Sigmoid colon (tissue), 6 donors: ENCODE measurements at regions not wholly inside any gene's neighbourhood (a gene's known extent, or its start where the extent isn't known, plus 50 kb on each side); places are given as distances from the start of the nearest gene placed in this dataset.

ENCODE experiments used
- DNase-seq: peaks from one replicate; pipeline ENCODE4 v3.0.0-alpha.2; 2019
- H3K27ac ChIP-seq, 4 donors: fragments of 200-600 bp; sonication (generic); one replicate each; pipeline ENCODE4 v1.5.1; 2016 to 2019; ENCODE audit warnings: mild to moderate bottlenecking in 1 of 4
- H3K27me3 ChIP-seq, 3 donors: fragments of 200-600 bp; sonication (generic); one replicate each; pipeline ENCODE4 v1.5.1; 2019; ENCODE audit warnings: mild to moderate bottlenecking in 1 of 3
- H3K36me3 ChIP-seq, 4 donors: fragments of 200-600 bp; sonication (generic); one replicate each; pipeline ENCODE4 v1.5.1; 2016 to 2019
- H3K4me1 ChIP-seq, 4 donors: fragments of 200-600 bp; sonication (generic); one replicate each; pipeline ENCODE4 v1.5.1; 2017 to 2019
- H3K4me3 ChIP-seq, 4 donors: fragments of 200-600 bp; sonication (generic); one replicate each; pipeline ENCODE4 v1.5.1; 2017 to 2019; ENCODE audit warnings: mild to moderate bottlenecking in 2 of 4, moderate library complexity in 1 of 4
- H3K9me3 ChIP-seq, 4 donors: fragments of 200-600 bp in 3 of 4; sonication (generic) in 3 of 4; one replicate each; pipeline versions ENCODE4 v1.5.1 to v1.6.1; 2013 to 2019
- EP300 ChIP-seq, 4 donors: sonication (generic); formaldehyde crosslinking; IDR thresholded peaks; one replicate each; pipeline ENCODE4 v1.6.1; 2017; ENCODE audit warnings: antibody characterized with exemption in 4 of 4
- POLR2A ChIP-seq, 2 donors: fragments of 450-650 bp; IDR thresholded peaks; one replicate each; pipeline ENCODE4 v1.6.1; 2016; ENCODE audit warnings: antibody characterized with exemption in 2 of 2, mild to moderate bottlenecking in 2 of 2, moderate library complexity in 2 of 2
- POLR2AphosphoS5 ChIP-seq, 4 donors: sonication (generic); formaldehyde crosslinking; IDR thresholded peaks; one replicate each; pipeline ENCODE4 v1.6.1; 2017; ENCODE audit warnings: antibody characterized with exemption in 4 of 4
- WGBS, 2 donors: extraction: QIAGEN DNeasy Blood & Tissue Kit; methylation state at CpG; one replicate each; pipeline ENCODE4 v1.1.7; 2013; 5-methylcytosine and 5-hydroxymethylcytosine counted together
- intact Hi-C: fragments of 100-400 bp; cut with DNase I; formaldehyde crosslinking; loops from one replicate; pipeline ENCODE4 v1.15.1; 2023
- TF ChIP-seq, protein P1 (sequence below), 4 experiments: fragments of 450-650 bp in 3 of 4; fragments of 200-600 bp in 1 of 4; IDR thresholded peaks; one replicate each; pipeline ENCODE4 v1.5.1; 2016 to 2019; ENCODE audit warnings: antibody characterized with exemption in 4 of 4, mild to moderate bottlenecking in 3 of 4, moderate library complexity in 2 of 4
- donor health status: healthy with polysubstance abuse.
- donor health status: healthy.

DNA sequence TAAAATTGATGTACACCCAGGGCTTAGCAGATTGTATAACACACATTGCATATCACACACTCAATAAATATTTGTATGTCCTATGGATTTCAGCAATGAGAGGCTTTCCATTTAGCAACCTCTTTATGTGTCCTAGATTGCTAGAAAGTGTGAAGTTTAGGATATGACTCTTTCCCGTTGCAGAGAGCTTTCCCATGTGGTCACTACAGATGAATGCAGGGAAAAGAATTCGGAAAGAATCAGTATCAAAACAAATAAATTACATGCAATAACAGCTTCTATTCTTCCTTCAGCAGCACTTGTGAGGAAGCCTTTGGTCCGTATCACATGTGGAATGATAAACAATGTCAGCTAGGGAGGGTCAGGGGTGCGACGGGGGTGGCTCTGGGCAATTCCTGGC, 870.1 kb downstream of the C6orf118 start:
- intact Hi-C loops = no loop called here
- no peak overlapping the region for H3K4me3 ChIP-seq
- DNase-seq = no peak
- WGBS, 2 donors = 50 to 53% methylated on average over 5 of the region's 5 CpGs
- no peaks in the 10 kb centered on the region for H3K27me3 ChIP-seq
- H3K9me3 ChIP-seq = peaks cover 0 to 5% (median 0%) of the 10 kb centered on the region in 4 donors
- no peaks in the 10 kb centered on the region for H3K36me3 ChIP-seq
- TF ChIP-seq EP300 (IDR thresholded peaks at IDR 0.05) (no peak), POLR2A (IDR thresholded peaks at IDR 0.05) (no peak), POLR2AphosphoS5 (IDR thresholded peaks at IDR 0.05) (no peak)
- TF ChIP-seq, protein P1, sequence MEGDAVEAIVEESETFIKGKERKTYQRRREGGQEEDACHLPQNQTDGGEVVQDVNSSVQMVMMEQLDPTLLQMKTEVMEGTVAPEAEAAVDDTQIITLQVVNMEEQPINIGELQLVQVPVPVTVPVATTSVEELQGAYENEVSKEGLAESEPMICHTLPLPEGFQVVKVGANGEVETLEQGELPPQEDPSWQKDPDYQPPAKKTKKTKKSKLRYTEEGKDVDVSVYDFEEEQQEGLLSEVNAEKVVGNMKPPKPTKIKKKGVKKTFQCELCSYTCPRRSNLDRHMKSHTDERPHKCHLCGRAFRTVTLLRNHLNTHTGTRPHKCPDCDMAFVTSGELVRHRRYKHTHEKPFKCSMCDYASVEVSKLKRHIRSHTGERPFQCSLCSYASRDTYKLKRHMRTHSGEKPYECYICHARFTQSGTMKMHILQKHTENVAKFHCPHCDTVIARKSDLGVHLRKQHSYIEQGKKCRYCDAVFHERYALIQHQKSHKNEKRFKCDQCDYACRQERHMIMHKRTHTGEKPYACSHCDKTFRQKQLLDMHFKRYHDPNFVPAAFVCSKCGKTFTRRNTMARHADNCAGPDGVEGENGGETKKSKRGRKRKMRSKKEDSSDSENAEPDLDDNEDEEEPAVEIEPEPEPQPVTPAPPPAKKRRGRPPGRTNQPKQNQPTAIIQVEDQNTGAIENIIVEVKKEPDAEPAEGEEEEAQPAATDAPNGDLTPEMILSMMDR (IDR thresholded peaks at IDR 0.05) = no peak
- H3K27ac ChIP-seq = no peak overlapping the region
- H3K4me1 ChIP-seq = no peaks in the 10 kb centered on the region

DNA sequence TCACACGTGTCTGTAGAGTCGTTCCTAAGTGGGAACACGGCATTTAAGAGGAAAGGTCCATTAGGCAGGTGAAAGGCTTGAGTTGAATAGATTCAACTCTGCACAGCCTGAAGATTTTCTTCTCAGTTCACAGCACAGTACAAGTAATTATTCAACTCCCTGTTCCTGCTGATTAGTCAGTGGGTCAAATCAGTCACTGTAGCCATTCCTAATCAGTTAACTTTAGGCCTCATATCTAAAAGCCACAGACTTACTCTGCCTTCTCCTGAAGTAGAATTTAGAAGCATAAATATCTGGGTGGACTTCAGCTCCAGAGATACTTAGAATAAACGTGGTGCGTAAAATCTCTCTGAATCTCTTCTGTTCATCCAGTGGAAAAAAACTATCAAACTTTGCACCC, 872.4 kb downstream of the C6orf118 start:
- H3K4me3 ChIP-seq = no peak overlapping the region
- no peaks in the 10 kb centered on the region for H3K4me1 ChIP-seq
- H3K9me3 ChIP-seq = peaks cover 0 to 5% (median 0%) of the 10 kb centered on the region in 4 donors
- H3K27me3 ChIP-seq = no peaks in the 10 kb centered on the region
- WGBS, 2 donors = 86 to 88% methylated on average over 5 of the region's 5 CpGs
- TF ChIP-seq EP300 (IDR thresholded peaks at IDR 0.05) (no peak), POLR2AphosphoS5 (IDR thresholded peaks at IDR 0.05) (no peak), POLR2A (IDR thresholded peaks at IDR 0.05) (no peak)
- TF ChIP-seq, protein P1 (IDR thresholded peaks at IDR 0.05) = no peak
- intact Hi-C loops = no loop called here
- no peaks in the 10 kb centered on the region for H3K36me3 ChIP-seq
- no peak for DNase-seq
- no peak overlapping the region for H3K27ac ChIP-seq

DNA sequence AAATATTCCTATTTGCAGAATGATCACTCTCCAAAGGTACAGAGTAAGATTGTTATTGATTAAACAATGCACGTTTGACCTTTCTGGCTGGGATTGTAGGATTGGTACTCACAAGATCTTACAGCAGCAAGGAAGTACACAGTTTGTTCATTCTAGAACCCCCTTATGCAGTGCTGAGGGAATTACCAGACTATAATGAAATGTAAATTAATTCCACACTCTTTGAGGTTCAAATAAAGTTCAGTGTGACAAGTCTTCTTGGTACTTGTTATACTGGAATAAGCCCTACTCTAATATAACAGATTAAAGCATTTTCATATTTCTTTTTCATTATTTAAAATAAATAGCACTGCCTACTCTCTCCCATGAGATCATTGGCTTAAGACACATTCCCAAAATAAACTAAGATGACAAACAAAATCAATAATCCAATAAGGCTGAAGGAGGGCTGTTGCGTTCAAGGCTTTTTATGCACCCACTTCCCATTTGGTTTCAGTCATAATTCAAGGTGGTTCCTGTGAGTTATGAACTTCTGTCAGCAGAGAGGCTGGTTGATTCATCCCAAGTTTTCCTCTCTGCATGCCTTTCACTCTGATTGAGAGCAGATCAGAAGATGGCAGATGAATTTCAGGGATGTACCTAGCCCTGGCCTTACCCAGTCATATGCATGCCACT, 881.5 kb downstream of the C6orf118 start:
- no peak for DNase-seq
- no peak overlapping the region for H3K27ac ChIP-seq
- peaks cover 0 to 2% (median 0%) of the 10 kb centered on the region in 4 donors for H3K9me3 ChIP-seq
- H3K36me3 ChIP-seq = no peaks in the 10 kb centered on the region
- no peak overlapping the region for H3K4me3 ChIP-seq
- TF ChIP-seq EP300 (IDR thresholded peaks at IDR 0.05) (no peak), POLR2A (IDR thresholded peaks at IDR 0.05) (no peak), POLR2AphosphoS5 (IDR thresholded peaks at IDR 0.05) (no peak)
- TF ChIP-seq, protein P1 (IDR thresholded peaks at IDR 0.05) = no peak
- H3K27me3 ChIP-seq = no peaks in the 10 kb centered on the region
- no peaks in the 10 kb centered on the region for H3K4me1 ChIP-seq
- intact Hi-C loops = no loop called here
- 72 to 76% methylated on average over 2 of the region's 2 CpGs for WGBS, 2 donors

DNA sequence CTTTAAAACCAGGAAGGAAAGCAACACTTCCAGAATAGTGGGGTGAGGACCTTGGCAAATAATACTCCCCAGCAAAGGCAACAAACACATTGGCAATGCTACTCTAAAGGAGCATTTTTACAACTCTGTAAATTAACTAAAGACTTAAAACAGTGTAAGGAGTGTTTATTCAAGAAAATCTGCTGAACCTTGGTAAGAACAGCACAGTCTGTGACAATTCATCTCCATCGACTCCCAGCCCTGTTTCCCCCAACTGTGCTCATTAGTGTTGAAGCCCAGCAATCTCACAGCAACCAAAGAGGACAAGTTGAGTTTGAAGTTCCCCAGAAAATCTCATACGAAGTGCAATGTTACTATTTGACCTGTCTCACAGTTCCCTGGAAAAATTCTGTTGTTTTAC, 884.9 kb downstream of the C6orf118 start:
- no peak overlapping the region for H3K27ac ChIP-seq
- intact Hi-C loops = no loop called here
- no peak overlapping the region for H3K4me3 ChIP-seq
- TF ChIP-seq POLR2AphosphoS5 (IDR thresholded peaks at IDR 0.05) = no peak
- TF ChIP-seq POLR2A (IDR thresholded peaks at IDR 0.05) = no peak
- no peaks in the 10 kb centered on the region for H3K27me3 ChIP-seq
- no peak for DNase-seq
- no peaks in the 10 kb centered on the region for H3K36me3 ChIP-seq
- H3K9me3 ChIP-seq = peaks cover 0 to 5% (median 2%) of the 10 kb centered on the region in 4 donors
- no peaks in the 10 kb centered on the region for H3K4me1 ChIP-seq
- 55 to 69% methylated on average over 2 of the region's 2 CpGs for WGBS, 2 donors

DNA sequence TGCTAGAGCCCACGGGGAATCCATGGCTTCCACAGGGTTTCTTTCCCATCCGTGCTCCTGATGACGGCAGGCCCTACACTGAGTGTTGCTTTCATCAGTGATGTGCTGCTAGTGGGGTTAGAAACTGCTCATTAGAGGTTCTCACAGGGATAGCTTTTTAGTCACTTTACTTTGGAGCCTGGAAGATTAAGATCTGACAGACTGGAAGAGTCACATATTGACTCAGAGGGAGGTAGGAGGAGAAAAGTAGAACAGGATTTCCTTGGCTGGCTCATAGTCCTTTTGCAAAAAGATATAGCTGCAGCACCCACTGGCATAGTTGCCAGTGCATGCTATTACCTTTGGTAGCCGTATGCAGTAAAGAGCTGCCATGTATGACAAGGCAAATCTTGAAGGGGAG, 890.3 kb downstream of the C6orf118 start:
- Histone ChIP-seq H3K4me1 (no peaks in the 10 kb centered on the region), H3K4me3 (no peak overlapping the region), H3K36me3 (no peaks in the 10 kb centered on the region), H3K9me3 (peaks cover 0 to 5% (median 2%) of the 10 kb centered on the region in 4 donors), H3K27me3 (no peaks in the 10 kb centered on the region), H3K27ac (no peak overlapping the region)
- no peak for TF ChIP-seq POLR2A (IDR thresholded peaks at IDR 0.05)
- no peak for TF ChIP-seq EP300 (IDR thresholded peaks at IDR 0.05)
- no peak for TF ChIP-seq POLR2AphosphoS5 (IDR thresholded peaks at IDR 0.05)
- TF ChIP-seq, protein P1 (IDR thresholded peaks at IDR 0.05) = no peak
- 84 to 89% methylated on average over 4 of the region's 4 CpGs for WGBS, 2 donors
- intact Hi-C loops = no loop called here
- DNase-seq = no peak
